ENCODE measurements at regions not wholly inside any gene's neighbourhood (a gene's known extent, or its start where the extent isn't known, plus 50 kb on each side); places are given as distances from the start of the nearest gene placed in this dataset.

GRCh38 chr15:62867844-62868243, 174.7 kb upstream of the TPM1 start:
- no peak for TF ChIP-seq CTCF (conservative IDR thresholded peaks at IDR 0.05)
- no peak for TF ChIP-seq EZH2 (IDR thresholded peaks at IDR 0.05; ENCODE audit: low read depth)
